ENCODE measurements at regions not wholly inside any gene's neighbourhood (a gene's known extent, or its start where the extent isn't known, plus 50 kb on each side); places are given as distances from the start of the nearest gene placed in this dataset.

GRCh38 chr9:106575823-106576222 lies 287.1 kb upstream of the ZNF462 start:
- Mint-ChIP-seq H3K9me3 (peaks cover 13 to 32% (median 30%) of the 10 kb centered on the region in 3 donors), H3K27ac (no peak overlapping the region), H3K4me3 (no peak overlapping the region), H3K27me3 (no peaks in the 10 kb centered on the region), H3K4me1 (no peaks in the 10 kb centered on the region), H3K36me3 (no peaks in the 10 kb centered on the region)
- Histone ChIP-seq H3K4me3 (ENCODE audit: control insufficient read depth in 1 of 2, extremely low read depth in 1 of 2, low read length in 1 of 2) (no peak overlapping the region), H3K27me3 (replicated peaks in 1 of 2; ENCODE audit: control insufficient read depth in 2 of 2, extremely low read depth in 1 of 2, insufficient read depth in 2 of 2, low read length in 1 of 2) (no peaks in the 10 kb centered on the region), H3K36me3 (ENCODE audit: control insufficient read depth in 2 of 2, extremely low read depth in 1 of 2, insufficient read depth in 1 of 2, low read length in 1 of 2) (no peaks in the 10 kb centered on the region), H3K4me1 (ENCODE audit: control insufficient read depth in 1 of 2, extremely low read depth in 1 of 2, insufficient read depth in 2 of 2, low read length in 2 of 2) (no peaks in the 10 kb centered on the region), H3K9me3 (no peaks in the 10 kb centered on the region), H3K27ac (ENCODE audit: low read length) (no peak overlapping the region)
- no peak for ATAC-seq (replicated peaks in 1 of 4)
- POLR2A ChIA-PET: no interaction called here
- DNase-seq: no peak
- WGBS (ENCODE audit: insufficient coverage): 77% methylated on average over 4 of the region's 5 CpGs
- CTCF ChIA-PET: no interaction called here

- H3K4me3 ChIP-seq (ENCODE audit: control insufficient read depth in 1 of 2, extremely low read depth in 1 of 2, low read length in 1 of 2): no peak overlapping the region
- ATAC-seq (replicated peaks in 1 of 4) (no peak), DNase-seq (no peak)
- H3K4me1 Mint-ChIP-seq: no peaks in the 10 kb centered on the region
- peaks cover 15 to 30% (median 29%) of the 10 kb centered on the region in 3 donors for H3K9me3 Mint-ChIP-seq
- H3K9me3 ChIP-seq: no peaks in the 10 kb centered on the region
- H3K4me3 Mint-ChIP-seq: no peak overlapping the region
- ChIA-PET POLR2A (interaction anchor here in 1 of 2 donors (0.5 kb wide), 1 partner anchor 838 kb away, joined by 4 read pairs; no protein-coding TSS in a partner anchor), CTCF (no interaction called here)
- no peak overlapping the region for H3K27ac ChIP-seq (ENCODE audit: low read length)
- no peaks in the 10 kb centered on the region for H3K27me3 Mint-ChIP-seq
- no peak overlapping the region for H3K27ac Mint-ChIP-seq
- no peaks in the 10 kb centered on the region for H3K4me1 ChIP-seq (ENCODE audit: control insufficient read depth in 1 of 2, extremely low read depth in 1 of 2, insufficient read depth in 2 of 2, low read length in 2 of 2)
- H3K36me3 Mint-ChIP-seq: no peaks in the 10 kb centered on the region
- WGBS (ENCODE audit: insufficient coverage): 100% methylated on average over 1 of the region's 7 CpGs
- H3K36me3 ChIP-seq (ENCODE audit: control insufficient read depth in 2 of 2, extremely low read depth in 1 of 2, insufficient read depth in 1 of 2, low read length in 1 of 2): no peaks in the 10 kb centered on the region
- no peaks in the 10 kb centered on the region for H3K27me3 ChIP-seq (replicated peaks in 1 of 2; ENCODE audit: control insufficient read depth in 2 of 2, extremely low read depth in 1 of 2, insufficient read depth in 2 of 2, low read length in 1 of 2)
Observed at GRCh38 chr9:106576232-106576760, 286.7 kb upstream of the ZNF462 start.

GRCh38 chr9:106577121-106577520 lies 285.8 kb upstream of the ZNF462 start:
- H3K27ac ChIP-seq (ENCODE audit: low read length): no peak overlapping the region
- Mint-ChIP-seq H3K4me3 (no peak overlapping the region), H3K27me3 (no peaks in the 10 kb centered on the region), H3K36me3 (no peaks in the 10 kb centered on the region), H3K4me1 (no peaks in the 10 kb centered on the region), H3K9me3 (peaks cover 19 to 25% (median 23%) of the 10 kb centered on the region in 3 donors), H3K27ac (no peak overlapping the region)
- no peak overlapping the region for H3K4me3 ChIP-seq (ENCODE audit: control insufficient read depth in 1 of 2, extremely low read depth in 1 of 2, low read length in 1 of 2)
- H3K9me3 ChIP-seq: no peaks in the 10 kb centered on the region
- ATAC-seq (replicated peaks in 1 of 4) (no peak), DNase-seq (no peak)
- no peaks in the 10 kb centered on the region for H3K36me3 ChIP-seq (ENCODE audit: control insufficient read depth in 2 of 2, extremely low read depth in 1 of 2, insufficient read depth in 1 of 2, low read length in 1 of 2)
- POLR2A ChIA-PET: no interaction called here
- H3K27me3 ChIP-seq (replicated peaks in 1 of 2; ENCODE audit: control insufficient read depth in 2 of 2, extremely low read depth in 1 of 2, insufficient read depth in 2 of 2, low read length in 1 of 2): no peaks in the 10 kb centered on the region
- CTCF ChIA-PET: no interaction called here
- no peaks in the 10 kb centered on the region for H3K4me1 ChIP-seq (ENCODE audit: control insufficient read depth in 1 of 2, extremely low read depth in 1 of 2, insufficient read depth in 2 of 2, low read length in 2 of 2)

- DNase-seq: no peak
- ATAC-seq (replicated peaks in 1 of 4): no peak
- Histone ChIP-seq H3K4me1 (ENCODE audit: control insufficient read depth in 1 of 2, extremely low read depth in 1 of 2, insufficient read depth in 2 of 2, low read length in 2 of 2) (no peaks in the 10 kb centered on the region), H3K27me3 (replicated peaks in 1 of 2; ENCODE audit: control insufficient read depth in 2 of 2, extremely low read depth in 1 of 2, insufficient read depth in 2 of 2, low read length in 1 of 2) (no peaks in the 10 kb centered on the region), H3K4me3 (ENCODE audit: control insufficient read depth in 1 of 2, extremely low read depth in 1 of 2, low read length in 1 of 2) (no peak overlapping the region), H3K36me3 (ENCODE audit: control insufficient read depth in 2 of 2, extremely low read depth in 1 of 2, insufficient read depth in 1 of 2, low read length in 1 of 2) (no peaks in the 10 kb centered on the region), H3K27ac (ENCODE audit: low read length) (no peak overlapping the region), H3K9me3 (no peaks in the 10 kb centered on the region)
- Mint-ChIP-seq H3K36me3 (no peaks in the 10 kb centered on the region), H3K27me3 (no peaks in the 10 kb centered on the region), H3K4me1 (no peaks in the 10 kb centered on the region), H3K27ac (no peak overlapping the region), H3K4me3 (no peak overlapping the region), H3K9me3 (peaks cover 11 to 17% (median 17%) of the 10 kb centered on the region in 3 donors)
- ChIA-PET POLR2A (no interaction called here), CTCF (no interaction called here)
- no CpG with 5 or more reads among the region's 1 CpG for WGBS (ENCODE audit: insufficient coverage)
Observed at GRCh38 chr9:106580546-106580945, 282.4 kb upstream of the ZNF462 start.

- H3K4me3 Mint-ChIP-seq: no peak overlapping the region
- ATAC-seq (replicated peaks in 1 of 4) (no peak), DNase-seq (no peak)
- WGBS (ENCODE audit: insufficient coverage): 70% methylated on average over 4 of the region's 6 CpGs
- H3K4me1 Mint-ChIP-seq: no peaks in the 10 kb centered on the region
- ChIA-PET CTCF (no interaction called here), POLR2A (no interaction called here)
- H3K9me3 ChIP-seq: no peaks in the 10 kb centered on the region
- no peak overlapping the region for H3K27ac ChIP-seq (ENCODE audit: low read length)
- no peaks in the 10 kb centered on the region for H3K36me3 ChIP-seq (ENCODE audit: control insufficient read depth in 2 of 2, extremely low read depth in 1 of 2, insufficient read depth in 1 of 2, low read length in 1 of 2)
- H3K4me1 ChIP-seq (ENCODE audit: control insufficient read depth in 1 of 2, extremely low read depth in 1 of 2, insufficient read depth in 2 of 2, low read length in 2 of 2): no peaks in the 10 kb centered on the region
- H3K27ac Mint-ChIP-seq: no peak overlapping the region
- H3K9me3 Mint-ChIP-seq: peaks cover 17 to 21% (median 19%) of the 10 kb centered on the region in 3 donors
- H3K36me3 Mint-ChIP-seq: no peaks in the 10 kb centered on the region
- no peaks in the 10 kb centered on the region for H3K27me3 ChIP-seq (replicated peaks in 1 of 2; ENCODE audit: control insufficient read depth in 2 of 2, extremely low read depth in 1 of 2, insufficient read depth in 2 of 2, low read length in 1 of 2)
- H3K4me3 ChIP-seq (ENCODE audit: control insufficient read depth in 1 of 2, extremely low read depth in 1 of 2, low read length in 1 of 2): no peak overlapping the region
- H3K27me3 Mint-ChIP-seq: no peaks in the 10 kb centered on the region
Observed at GRCh38 chr9:106581973-106582372, 281.0 kb upstream of the ZNF462 start.

GRCh38 chr9:106583751-106584150 lies 279.2 kb upstream of the ZNF462 start:
- no peaks in the 10 kb centered on the region for H3K27me3 Mint-ChIP-seq
- Histone ChIP-seq H3K27ac (ENCODE audit: low read length) (no peak overlapping the region), H3K27me3 (replicated peaks in 1 of 2; ENCODE audit: control insufficient read depth in 2 of 2, extremely low read depth in 1 of 2, insufficient read depth in 2 of 2, low read length in 1 of 2) (no peaks in the 10 kb centered on the region), H3K9me3 (no peaks in the 10 kb centered on the region), H3K36me3 (ENCODE audit: control insufficient read depth in 2 of 2, extremely low read depth in 1 of 2, insufficient read depth in 1 of 2, low read length in 1 of 2) (no peaks in the 10 kb centered on the region), H3K4me3 (ENCODE audit: control insufficient read depth in 1 of 2, extremely low read depth in 1 of 2, low read length in 1 of 2) (no peak overlapping the region), H3K4me1 (ENCODE audit: control insufficient read depth in 1 of 2, extremely low read depth in 1 of 2, insufficient read depth in 2 of 2, low read length in 2 of 2) (no peaks in the 10 kb centered on the region)
- no peaks in the 10 kb centered on the region for H3K4me1 Mint-ChIP-seq
- no peak overlapping the region for H3K27ac Mint-ChIP-seq
- peaks cover 14 to 17% (median 16%) of the 10 kb centered on the region in 3 donors for H3K9me3 Mint-ChIP-seq
- POLR2A ChIA-PET: no interaction called here
- no peak overlapping the region for H3K4me3 Mint-ChIP-seq
- no peak for ATAC-seq (replicated peaks in 1 of 4)
- H3K36me3 Mint-ChIP-seq: no peaks in the 10 kb centered on the region
- DNase-seq: no peak
- CTCF ChIA-PET: no interaction called here

- ChIA-PET POLR2A (no interaction called here), CTCF (no interaction called here)
- Mint-ChIP-seq H3K27me3 (no peaks in the 10 kb centered on the region), H3K27ac (no peak overlapping the region), H3K4me3 (no peak overlapping the region), H3K4me1 (no peaks in the 10 kb centered on the region), H3K9me3 (peaks cover 3 to 12% (median 9%) of the 10 kb centered on the region in 3 donors), H3K36me3 (no peaks in the 10 kb centered on the region)
- WGBS (ENCODE audit: insufficient coverage): 64% methylated on average over 1 of the region's 2 CpGs
- ATAC-seq (replicated peaks in 1 of 4) (no peak), DNase-seq (no peak)
- H3K27me3 ChIP-seq (replicated peaks in 1 of 2; ENCODE audit: control insufficient read depth in 2 of 2, extremely low read depth in 1 of 2, insufficient read depth in 2 of 2, low read length in 1 of 2): no peaks in the 10 kb centered on the region
- no peak overlapping the region for H3K4me3 ChIP-seq (ENCODE audit: control insufficient read depth in 1 of 2, extremely low read depth in 1 of 2, low read length in 1 of 2)
- H3K4me1 ChIP-seq (ENCODE audit: control insufficient read depth in 1 of 2, extremely low read depth in 1 of 2, insufficient read depth in 2 of 2, low read length in 2 of 2): no peaks in the 10 kb centered on the region
- H3K9me3 ChIP-seq: no peaks in the 10 kb centered on the region
- H3K27ac ChIP-seq (ENCODE audit: low read length): no peak overlapping the region
- H3K36me3 ChIP-seq (ENCODE audit: control insufficient read depth in 2 of 2, extremely low read depth in 1 of 2, insufficient read depth in 1 of 2, low read length in 1 of 2): no peaks in the 10 kb centered on the region
Observed at GRCh38 chr9:106587042-106587441, 275.9 kb upstream of the ZNF462 start.

Data from T-cell (primary cell).